MM.1S (cell line): ENCODE measurements at regions not wholly inside any gene's neighbourhood (a gene's known extent, or its start where the extent isn't known, plus 50 kb on each side); places are given as distances from the start of the nearest gene placed in this dataset.
"Not testable (repeated sequence)": the region's sequence is repeated elsewhere in the genome, so short reads cannot be mapped to it uniquely, and the experiment has no call there.

Experiments used
- DNase-seq: peaks from one replicate; pipeline ENCODE4 v3.0.0-alpha.2; 2015
- H2AFZ ChIP-seq: fragments of 300-600 bp; sonication (generic); 2 replicates; pipeline ENCODE4 v1.6.0; 2016; ENCODE audit warnings: antibody characterized with exemption, low read length
- H3F3A ChIP-seq: fragments of 300-600 bp; sonication (generic); 2 replicates; pipeline ENCODE4 v1.6.1; 2016; ENCODE audit warnings: mild to moderate bottlenecking, antibody characterized with exemption, low read length, moderate library complexity, mixed read lengths; ENCODE audit not compliant: insufficient read depth
- H3K27ac ChIP-seq: fragments of 300-600 bp; sonication (generic); 2 replicates; pipeline ENCODE4 v1.5.1; 2016; ENCODE audit warnings: mild to moderate bottlenecking, low read length
- H3K27me3 ChIP-seq: fragments of 300-600 bp; sonication (generic); replicated peaks from 2 replicates; pipeline ENCODE4 v1.6.0; 2016; ENCODE audit warnings: low read length; ENCODE audit not compliant: insufficient read depth
- H3K36me3 ChIP-seq: fragments of 300-600 bp; sonication (generic); replicated peaks from 2 replicates; pipeline ENCODE4 v1.6.1; 2016; ENCODE audit warnings: mild to moderate bottlenecking, low read length, mixed read lengths; ENCODE audit not compliant: insufficient read depth
- H3K4me1 ChIP-seq: fragments of 300-600 bp; sonication (generic); 2 replicates; pipeline ENCODE4 v1.6.1; 2016; ENCODE audit warnings: low read length, mixed read lengths
- H3K4me2 ChIP-seq: fragments of 300-600 bp; sonication (generic); 2 replicates; pipeline ENCODE4 v1.6.0; 2016; ENCODE audit warnings: low read depth, low read length
- H3K4me3 ChIP-seq: fragments of 300-600 bp; sonication (generic); 2 replicates; pipeline ENCODE4 v1.5.1; 2016; ENCODE audit warnings: low read length, mixed read lengths
- H3K79me2 ChIP-seq: fragments of 300-600 bp; sonication (generic); 2 replicates; pipeline ENCODE4 v1.6.1; 2016; ENCODE audit warnings: mixed run types, low read length, mixed read lengths
- H3K9ac ChIP-seq: fragments of 300-600 bp; sonication (generic); 2 replicates; pipeline ENCODE4 v1.6.1; 2016; ENCODE audit warnings: low read length, mixed read lengths
- H3K9me2 ChIP-seq: fragments of 300-600 bp; sonication (generic); replicated peaks from 2 replicates; pipeline ENCODE4 v1.6.1; 2016; ENCODE audit warnings: mild to moderate bottlenecking, low read length, mixed read lengths; ENCODE audit not compliant: insufficient read depth
- H3K9me3 ChIP-seq: fragments of 300-600 bp; sonication (generic); replicated peaks from 2 replicates; pipeline ENCODE4 v1.6.1; 2016; ENCODE audit warnings: mild to moderate bottlenecking, low read length, mixed read lengths; ENCODE audit not compliant: insufficient read depth
- H4K20me1 ChIP-seq: fragments of 300-600 bp; sonication (generic); 2 replicates; pipeline ENCODE4 v1.6.1; 2016; ENCODE audit warnings: mild to moderate bottlenecking, low read length, moderate library complexity, mixed read lengths; ENCODE audit not compliant: insufficient read depth
- CTCF ChIP-seq: fragments of 300-600 bp; sonication (generic); IDR thresholded peaks from 2 replicates; pipeline ENCODE4 v1.5.1; 2016; ENCODE audit warnings: antibody characterized with exemption, low read length, mixed read lengths

- H3K4me2 ChIP-seq, H4K20me1 ChIP-seq, H3K79me2 ChIP-seq: not testable (repeated sequence)
Measured at GRCh38 chr20:29031262-29031982, 2226.0 kb upstream of the DEFB115 start.

DNA sequence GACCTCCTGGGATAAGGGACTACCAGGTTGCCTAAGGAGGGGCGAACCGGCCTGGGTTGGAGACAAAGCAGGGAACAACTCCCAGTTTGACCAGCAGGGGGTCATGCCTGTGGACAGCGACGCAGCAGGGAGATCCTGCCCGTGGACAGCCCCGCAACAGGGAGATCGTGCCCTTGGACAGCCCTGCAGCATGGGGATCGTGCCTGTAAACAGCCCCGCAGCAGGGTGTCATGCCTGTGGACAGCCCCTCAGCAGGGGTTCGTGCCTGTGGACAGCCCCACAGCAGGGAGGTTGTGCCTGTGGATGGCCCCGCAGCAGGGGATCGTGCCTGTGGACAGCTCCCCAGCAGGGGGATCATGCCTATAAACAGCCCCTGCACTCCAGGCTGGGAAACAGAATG is 2213.2 kb upstream of the DEFB115 start:
- H3K4me3 ChIP-seq, H3K27ac ChIP-seq, H3K27me3 ChIP-seq, H3K4me1 ChIP-seq, H3K79me2 ChIP-seq, H3F3A ChIP-seq, H3K9me2 ChIP-seq, DNase-seq, H4K20me1 ChIP-seq, H2AFZ ChIP-seq, H3K4me2 ChIP-seq, H3K9me3 ChIP-seq, H3K9ac ChIP-seq, H3K36me3 ChIP-seq: not testable (repeated sequence)

More at GRCh38 chr20:29031262-29031982, 2226.0 kb upstream of the DEFB115 start:
- H3K36me3 ChIP-seq, H3K27ac ChIP-seq, H2AFZ ChIP-seq, H3K9me3 ChIP-seq, H3K4me1 ChIP-seq, DNase-seq, H3K4me3 ChIP-seq, H3K27me3 ChIP-seq, H3K9me2 ChIP-seq, H3F3A ChIP-seq, H3K9ac ChIP-seq: not testable (repeated sequence)

GRCh38 chr20:29050008-29050606 is 2207.4 kb upstream of the DEFB115 start:
- H4K20me1 ChIP-seq, H3K4me1 ChIP-seq, H3K36me3 ChIP-seq, H3K9me2 ChIP-seq, H2AFZ ChIP-seq, H3F3A ChIP-seq, H3K27me3 ChIP-seq, H3K27ac ChIP-seq, H3K4me3 ChIP-seq, H3K9me3 ChIP-seq, H3K4me2 ChIP-seq, H3K79me2 ChIP-seq, H3K9ac ChIP-seq: not testable (repeated sequence)
- peak; percentile 12; the same call in 1 of the 2 replicates for TF ChIP-seq CTCF
- peak; percentile 18 for DNase-seq

DNA sequence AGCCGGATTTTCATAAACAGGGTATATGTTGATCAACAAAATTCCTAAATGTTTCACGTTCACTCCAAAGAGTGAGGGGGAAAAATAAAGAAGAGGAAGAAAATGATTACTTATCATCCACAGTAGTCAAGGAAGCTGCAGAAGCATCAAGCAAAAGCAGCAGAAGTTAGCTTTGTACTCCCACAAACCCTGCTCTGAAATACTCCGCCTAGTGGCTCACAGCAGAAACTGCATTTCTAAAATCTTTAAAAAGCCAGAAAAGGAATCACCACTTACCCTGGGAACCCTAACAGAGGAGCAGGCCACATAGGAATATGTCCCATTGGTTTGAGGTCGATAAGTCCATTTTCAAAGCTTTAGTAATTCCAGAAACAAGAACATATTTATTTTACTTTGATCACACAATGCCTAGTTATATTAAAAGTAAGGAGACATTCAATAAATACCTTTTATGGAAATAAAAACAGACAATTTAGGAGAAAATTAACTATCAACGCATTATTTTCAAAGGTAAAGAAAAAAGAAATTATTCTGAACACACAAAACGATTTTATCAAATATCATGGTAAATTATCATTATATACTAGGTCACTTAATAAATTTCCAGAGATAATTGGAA is 2199.5 kb upstream of the DEFB115 start:
- not testable (repeated sequence) for H3K27me3 ChIP-seq, H3K4me2 ChIP-seq, H3F3A ChIP-seq, H3K9me3 ChIP-seq, H3K9ac ChIP-seq, DNase-seq, H3K27ac ChIP-seq, H3K9me2 ChIP-seq, H3K79me2 ChIP-seq, H3K36me3 ChIP-seq, H4K20me1 ChIP-seq, H3K4me1 ChIP-seq, H2AFZ ChIP-seq, H3K4me3 ChIP-seq
- TF ChIP-seq CTCF: peak; percentile 44

DNA sequence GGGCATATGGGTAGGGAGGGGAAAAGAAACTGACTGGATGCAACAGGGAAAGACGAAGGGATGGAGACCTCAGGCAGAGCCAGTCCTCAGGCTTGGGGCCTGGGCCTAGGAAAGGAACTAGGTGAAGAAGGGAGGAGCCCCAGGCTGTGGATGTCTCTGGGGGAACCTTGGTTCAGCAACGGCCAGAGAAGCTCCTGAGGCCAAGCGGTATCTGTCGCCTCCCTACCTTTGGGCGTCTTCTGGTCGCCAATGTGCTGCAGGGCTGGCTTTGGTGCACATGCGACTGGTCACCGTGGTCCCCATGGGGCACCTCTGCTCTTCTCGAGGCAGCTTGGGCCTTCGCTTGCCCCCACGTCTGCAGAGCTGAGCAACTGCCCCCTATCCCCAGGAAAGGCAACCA is 2195.0 kb upstream of the DEFB115 start:
- not testable (repeated sequence) for H3K27ac ChIP-seq, H3K4me3 ChIP-seq, H3K9me2 ChIP-seq, H4K20me1 ChIP-seq, H3K9ac ChIP-seq, H2AFZ ChIP-seq, H3K36me3 ChIP-seq, H3K4me1 ChIP-seq, H3K79me2 ChIP-seq, DNase-seq, H3F3A ChIP-seq, H3K4me2 ChIP-seq, H3K27me3 ChIP-seq, H3K9me3 ChIP-seq

GRCh38 chr20:29066341-29066740 is 2191.1 kb upstream of the DEFB115 start:
- DNase-seq, H3K4me2 ChIP-seq, H3K9me3 ChIP-seq, H3F3A ChIP-seq, H3K4me3 ChIP-seq, H3K9me2 ChIP-seq, H3K27me3 ChIP-seq, H3K79me2 ChIP-seq, H3K9ac ChIP-seq, H3K4me1 ChIP-seq, H4K20me1 ChIP-seq, H3K27ac ChIP-seq, H3K36me3 ChIP-seq, H2AFZ ChIP-seq: not testable (repeated sequence)
